ENCODE measurements at regions not wholly inside any gene's neighbourhood (a gene's known extent, or its start where the extent isn't known, plus 50 kb on each side); places are given as distances from the start of the nearest gene placed in this dataset.

GRCh38 chr4:100970414-100970813 is 376.9 kb downstream of the PPP3CA start:
- Histone ChIP-seq H3K4me1 (ENCODE audit: control insufficient read depth, insufficient read depth, low read length) (peaks cover 14% of the 10 kb centered on the region), H3K27ac (ENCODE audit: low read depth, low read length) (no peak overlapping the region), H3K27me3 (ENCODE audit: control insufficient read depth, insufficient read depth, low read length) (no peaks in the 10 kb centered on the region), H3K9ac (ENCODE audit: low read length) (no peak overlapping the region), H3K9me3 (ENCODE audit: control insufficient read depth, insufficient read depth, low read depth, low read length) (no peaks in the 10 kb centered on the region), H3K4me3 (ENCODE audit: low read depth, low read length) (no peak overlapping the region), H3K36me3 (ENCODE audit: control insufficient read depth, insufficient read depth, low read length) (no peaks in the 10 kb centered on the region)

GRCh38 chr4:100969925-100970324 is 377.4 kb downstream of the PPP3CA start:
- Histone ChIP-seq H3K4me3 (ENCODE audit: low read depth, low read length) (no peak overlapping the region), H3K27ac (ENCODE audit: low read depth, low read length) (no peak overlapping the region), H3K36me3 (ENCODE audit: control insufficient read depth, insufficient read depth, low read length) (no peaks in the 10 kb centered on the region), H3K9ac (ENCODE audit: low read length) (no peak overlapping the region), H3K27me3 (ENCODE audit: control insufficient read depth, insufficient read depth, low read length) (no peaks in the 10 kb centered on the region), H3K4me1 (ENCODE audit: control insufficient read depth, insufficient read depth, low read length) (peaks cover 9% of the 10 kb centered on the region), H3K9me3 (ENCODE audit: control insufficient read depth, insufficient read depth, low read depth, low read length) (no peaks in the 10 kb centered on the region)

GRCh38 chr4:100968046-100968445 is 379.3 kb downstream of the PPP3CA start:
- no peak overlapping the region for H3K9ac ChIP-seq (ENCODE audit: low read length)
- no peaks in the 10 kb centered on the region for H3K9me3 ChIP-seq (ENCODE audit: control insufficient read depth, insufficient read depth, low read depth, low read length)
- H3K27ac ChIP-seq (ENCODE audit: low read depth, low read length), result no peak overlapping the region
- no peaks in the 10 kb centered on the region for H3K27me3 ChIP-seq (ENCODE audit: control insufficient read depth, insufficient read depth, low read length)
- no peak overlapping the region for H3K4me3 ChIP-seq (ENCODE audit: low read depth, low read length)
- peaks cover 8% of the 10 kb centered on the region for H3K4me1 ChIP-seq (ENCODE audit: control insufficient read depth, insufficient read depth, low read length)
- no peaks in the 10 kb centered on the region for H3K36me3 ChIP-seq (ENCODE audit: control insufficient read depth, insufficient read depth, low read length)

GRCh38 chr4:100963627-100964026 is 383.7 kb downstream of the PPP3CA start:
- Histone ChIP-seq H3K4me3 (ENCODE audit: low read depth, low read length) (no peak overlapping the region), H3K9me3 (ENCODE audit: control insufficient read depth, insufficient read depth, low read depth, low read length) (no peaks in the 10 kb centered on the region), H3K27ac (ENCODE audit: low read depth, low read length) (no peak overlapping the region), H3K27me3 (ENCODE audit: control insufficient read depth, insufficient read depth, low read length) (no peaks in the 10 kb centered on the region), H3K36me3 (ENCODE audit: control insufficient read depth, insufficient read depth, low read length) (no peaks in the 10 kb centered on the region), H3K4me1 (ENCODE audit: control insufficient read depth, insufficient read depth, low read length) (peaks cover 8% of the 10 kb centered on the region), H3K9ac (ENCODE audit: low read length) (no peak overlapping the region)

- Histone ChIP-seq H3K9ac (ENCODE audit: low read length) (no peak overlapping the region), H3K27me3 (ENCODE audit: control insufficient read depth, insufficient read depth, low read length) (no peaks in the 10 kb centered on the region), H3K9me3 (ENCODE audit: control insufficient read depth, insufficient read depth, low read depth, low read length) (no peaks in the 10 kb centered on the region), H3K27ac (ENCODE audit: low read depth, low read length) (no peak overlapping the region), H3K4me3 (ENCODE audit: low read depth, low read length) (no peak overlapping the region), H3K36me3 (ENCODE audit: control insufficient read depth, insufficient read depth, low read length) (no peaks in the 10 kb centered on the region), H3K4me1 (ENCODE audit: control insufficient read depth, insufficient read depth, low read length) (peaks cover 8% of the 10 kb centered on the region)
Measured at GRCh38 chr4:100962698-100963097, 384.6 kb downstream of the PPP3CA start.

- Histone ChIP-seq H3K36me3 (ENCODE audit: control insufficient read depth, insufficient read depth, low read length) (no peaks in the 10 kb centered on the region), H3K9me3 (ENCODE audit: control insufficient read depth, insufficient read depth, low read depth, low read length) (no peaks in the 10 kb centered on the region), H3K27ac (ENCODE audit: low read depth, low read length) (peak overlapping the region; percentile 13; the same call in 1 of the 2 replicates), H3K27me3 (ENCODE audit: control insufficient read depth, insufficient read depth, low read length) (no peaks in the 10 kb centered on the region), H3K9ac (ENCODE audit: low read length) (no peak overlapping the region), H3K4me1 (ENCODE audit: control insufficient read depth, insufficient read depth, low read length) (no peaks in the 10 kb centered on the region), H3K4me3 (ENCODE audit: low read depth, low read length) (no peak overlapping the region)
Measured at GRCh38 chr4:100960232-100960631, 387.1 kb downstream of the PPP3CA start.

- Histone ChIP-seq H3K27me3 (ENCODE audit: control insufficient read depth, insufficient read depth, low read length) (no peaks in the 10 kb centered on the region), H3K4me3 (ENCODE audit: low read depth, low read length) (no peak overlapping the region), H3K27ac (ENCODE audit: low read depth, low read length) (no peak overlapping the region), H3K36me3 (ENCODE audit: control insufficient read depth, insufficient read depth, low read length) (no peaks in the 10 kb centered on the region; the same call in 1 of the 2 replicates), H3K4me1 (ENCODE audit: control insufficient read depth, insufficient read depth, low read length) (no peaks in the 10 kb centered on the region), H3K9me3 (ENCODE audit: control insufficient read depth, insufficient read depth, low read depth, low read length) (no peaks in the 10 kb centered on the region), H3K9ac (ENCODE audit: low read length) (no peak overlapping the region)
Measured at GRCh38 chr4:100954046-100954445, 393.3 kb downstream of the PPP3CA start.

- no peaks in the 10 kb centered on the region for H3K4me1 ChIP-seq (ENCODE audit: control insufficient read depth, insufficient read depth, low read length)
- no peaks in the 10 kb centered on the region; the same call in 1 of the 2 replicates for H3K36me3 ChIP-seq (ENCODE audit: control insufficient read depth, insufficient read depth, low read length)
- H3K27ac ChIP-seq (ENCODE audit: low read depth, low read length), result no peak overlapping the region
- H3K9ac ChIP-seq (ENCODE audit: low read length), result no peak overlapping the region
- H3K4me3 ChIP-seq (ENCODE audit: low read depth, low read length), result no peak overlapping the region
- no peaks in the 10 kb centered on the region for H3K27me3 ChIP-seq (ENCODE audit: control insufficient read depth, insufficient read depth, low read length)
- H3K9me3 ChIP-seq (ENCODE audit: control insufficient read depth, insufficient read depth, low read depth, low read length), result no peaks in the 10 kb centered on the region
Measured at GRCh38 chr4:100953616-100954015, 393.7 kb downstream of the PPP3CA start.

- Histone ChIP-seq H3K9me3 (ENCODE audit: control insufficient read depth, insufficient read depth, low read depth, low read length) (no peaks in the 10 kb centered on the region), H3K9ac (ENCODE audit: low read length) (no peak overlapping the region), H3K27ac (ENCODE audit: low read depth, low read length) (no peak overlapping the region), H3K4me3 (ENCODE audit: low read depth, low read length) (no peak overlapping the region), H3K27me3 (ENCODE audit: control insufficient read depth, insufficient read depth, low read length) (no peaks in the 10 kb centered on the region), H3K36me3 (ENCODE audit: control insufficient read depth, insufficient read depth, low read length) (no peaks in the 10 kb centered on the region; the same call in 1 of the 2 replicates), H3K4me1 (ENCODE audit: control insufficient read depth, insufficient read depth, low read length) (no peaks in the 10 kb centered on the region)
Measured at GRCh38 chr4:100952590-100952989, 394.7 kb downstream of the PPP3CA start.

- no peaks in the 10 kb centered on the region; the same call in 1 of the 2 replicates for H3K36me3 ChIP-seq (ENCODE audit: control insufficient read depth, insufficient read depth, low read length)
- H3K27me3 ChIP-seq (ENCODE audit: control insufficient read depth, insufficient read depth, low read length), result no peaks in the 10 kb centered on the region
- no peak overlapping the region for H3K9ac ChIP-seq (ENCODE audit: low read length)
- H3K4me3 ChIP-seq (ENCODE audit: low read depth, low read length), result no peak overlapping the region
- no peak overlapping the region for H3K27ac ChIP-seq (ENCODE audit: low read depth, low read length)
- H3K4me1 ChIP-seq (ENCODE audit: control insufficient read depth, insufficient read depth, low read length), result no peaks in the 10 kb centered on the region
- H3K9me3 ChIP-seq (ENCODE audit: control insufficient read depth, insufficient read depth, low read depth, low read length), result no peaks in the 10 kb centered on the region; the same call in 1 of the 2 replicates
Measured at GRCh38 chr4:100949350-100949935, 397.9 kb downstream of the PPP3CA start.

- no peaks in the 10 kb centered on the region; the same call in 1 of the 2 replicates for H3K9me3 ChIP-seq (ENCODE audit: control insufficient read depth, insufficient read depth, low read depth, low read length)
- no peak overlapping the region for H3K4me3 ChIP-seq (ENCODE audit: low read depth, low read length)
- H3K9ac ChIP-seq (ENCODE audit: low read length), result no peak overlapping the region
- H3K27me3 ChIP-seq (ENCODE audit: control insufficient read depth, insufficient read depth, low read length), result no peaks in the 10 kb centered on the region
- H3K4me1 ChIP-seq (ENCODE audit: control insufficient read depth, insufficient read depth, low read length), result no peaks in the 10 kb centered on the region
- H3K27ac ChIP-seq (ENCODE audit: low read depth, low read length), result no peak overlapping the region
- no peaks in the 10 kb centered on the region; the same call in 1 of the 2 replicates for H3K36me3 ChIP-seq (ENCODE audit: control insufficient read depth, insufficient read depth, low read length)
Measured at GRCh38 chr4:100948911-100949310, 398.4 kb downstream of the PPP3CA start.
